ENCODE measurements at regions not wholly inside any gene's neighbourhood (a gene's known extent, or its start where the extent isn't known, plus 50 kb on each side); places are given as distances from the start of the nearest gene placed in this dataset.
A peak's percentile ranks its signal among the peaks of the same experiment; 100 is the strongest.
"Not testable (repeated sequence)": the region's sequence is repeated elsewhere in the genome, so short reads cannot be mapped to it uniquely, and the experiment has no call there.

GRCh38 chr4:165548702-165549101 is 169.9 kb downstream of the CPE start:
- DNase-seq (ENCODE audit: extremely low read depth, low read depth, low spot score): no peak

- no peak for DNase-seq (ENCODE audit: extremely low read depth, low read depth, low spot score)
Measured at GRCh38 chr4:165553221-165553810, 174.5 kb downstream of the CPE start.

GRCh38 chr4:165555302-165555701 is 176.5 kb downstream of the CPE start:
- DNase-seq (ENCODE audit: extremely low read depth, low read depth, low spot score): no peak

GRCh38 chr4:165556383-165556782 is 177.6 kb downstream of the CPE start:
- DNase-seq (ENCODE audit: extremely low read depth, low read depth, low spot score): no peak

DNA sequence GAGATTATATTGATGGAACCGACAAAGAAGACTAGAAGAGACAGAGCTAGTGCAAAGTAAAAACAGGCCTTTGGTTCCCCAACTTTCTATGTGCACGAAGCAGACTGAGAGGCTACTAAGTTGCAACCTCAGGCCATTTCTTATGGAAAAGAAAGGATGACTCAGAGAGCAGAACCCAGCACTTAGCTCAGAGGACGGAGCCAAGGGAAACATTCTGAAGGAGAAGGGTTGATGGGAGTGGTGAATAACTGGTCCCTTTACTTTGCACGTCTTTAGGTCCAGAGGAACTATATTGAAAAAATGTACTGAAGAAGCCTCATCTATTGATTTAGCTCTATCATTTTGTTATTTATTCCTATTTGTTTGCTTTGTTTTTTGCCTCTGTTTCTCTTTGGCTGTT is 182.1 kb downstream of the CPE start:
- DNase-seq (ENCODE audit: extremely low read depth, low read depth, low spot score): no peak

- no peak for DNase-seq (ENCODE audit: extremely low read depth, low read depth, low spot score)
Measured at GRCh38 chr4:165563851-165564250, 185.0 kb downstream of the CPE start.

DNA sequence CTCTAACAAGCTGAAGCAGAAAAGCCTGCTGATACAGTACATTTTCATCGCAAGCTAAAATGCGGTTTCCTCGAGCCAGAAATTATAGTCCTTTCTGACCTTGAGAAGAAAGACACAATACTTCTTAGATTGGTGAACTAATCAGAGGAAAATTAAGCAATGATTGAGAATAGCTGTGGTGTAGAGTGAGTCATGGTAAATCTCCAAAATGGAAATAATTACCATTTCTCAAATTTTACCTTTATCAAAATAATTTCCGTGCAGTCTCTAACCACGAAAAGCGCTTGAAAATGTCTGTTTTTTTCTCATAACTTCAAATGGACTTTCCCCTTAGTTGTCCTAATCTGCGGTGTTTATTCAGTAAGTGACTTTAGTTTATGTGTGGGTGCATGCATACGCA is 190.2 kb downstream of the CPE start:
- DNase-seq (ENCODE audit: extremely low read depth, low read depth, low spot score): no peak

DNA sequence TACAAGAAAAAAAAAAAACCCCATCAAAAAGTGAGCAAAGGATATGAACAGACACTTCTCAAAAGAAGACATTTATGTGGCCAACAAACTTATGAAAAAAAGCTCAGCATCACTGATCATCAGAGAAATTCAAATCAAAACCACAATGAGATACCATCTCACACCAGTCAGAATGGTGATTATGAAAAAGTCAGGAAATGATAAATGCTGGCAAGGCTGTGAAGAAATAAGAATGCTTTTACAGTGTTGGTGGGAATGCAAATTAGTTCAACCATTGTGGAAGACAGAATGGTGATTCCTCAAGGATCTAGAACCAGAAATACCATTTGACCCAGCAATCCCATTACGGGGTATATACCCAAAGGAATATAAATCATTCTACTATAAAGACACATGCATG is 192.7 kb downstream of the CPE start:
- not testable (repeated sequence) for DNase-seq (ENCODE audit: extremely low read depth, low read depth, low spot score)

GRCh38 chr4:165580351-165580905 is 201.6 kb downstream of the CPE start:
- peak; percentile 56 for DNase-seq (ENCODE audit: extremely low read depth, low read depth, low spot score)

DNA sequence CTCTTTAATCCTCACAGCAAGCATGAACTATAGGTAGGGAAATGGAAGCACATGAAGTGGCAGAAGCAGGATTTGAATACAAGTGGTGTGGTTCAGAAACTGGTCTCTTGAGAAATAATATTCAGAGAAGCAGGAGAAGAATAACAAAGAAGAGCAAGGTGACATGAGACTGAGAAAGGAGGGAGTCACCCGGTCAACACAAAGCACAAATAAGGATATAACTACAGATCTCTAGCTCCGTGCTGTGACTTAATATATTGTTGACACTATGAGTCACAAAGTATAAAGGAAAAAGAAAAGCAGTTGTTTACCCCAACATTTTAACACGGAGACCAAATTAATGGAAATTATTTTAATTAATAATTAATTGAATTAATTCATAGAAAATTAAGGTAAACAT is 204.5 kb downstream of the CPE start:
- DNase-seq (ENCODE audit: extremely low read depth, low read depth, low spot score): no peak

DNA sequence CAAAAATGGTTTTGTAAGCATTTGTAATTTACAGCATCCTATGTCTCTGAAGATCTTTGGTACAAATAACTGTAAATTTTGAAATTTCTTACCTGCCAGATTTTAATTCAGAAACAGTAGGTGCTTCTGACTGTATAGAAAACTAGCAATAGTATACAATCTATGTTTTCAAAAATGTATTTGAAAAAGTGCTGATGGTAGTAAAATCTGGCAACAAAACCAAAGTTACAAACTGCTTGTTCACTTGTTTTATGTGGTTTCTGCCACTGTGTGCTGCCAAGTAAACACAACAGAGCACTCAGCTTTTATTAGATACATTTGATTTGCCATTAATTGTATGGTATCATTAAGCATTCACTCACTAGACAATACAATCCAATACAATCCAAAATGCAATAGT is 206.1 kb downstream of the CPE start:
- DNase-seq (ENCODE audit: extremely low read depth, low read depth, low spot score): no peak

DNA sequence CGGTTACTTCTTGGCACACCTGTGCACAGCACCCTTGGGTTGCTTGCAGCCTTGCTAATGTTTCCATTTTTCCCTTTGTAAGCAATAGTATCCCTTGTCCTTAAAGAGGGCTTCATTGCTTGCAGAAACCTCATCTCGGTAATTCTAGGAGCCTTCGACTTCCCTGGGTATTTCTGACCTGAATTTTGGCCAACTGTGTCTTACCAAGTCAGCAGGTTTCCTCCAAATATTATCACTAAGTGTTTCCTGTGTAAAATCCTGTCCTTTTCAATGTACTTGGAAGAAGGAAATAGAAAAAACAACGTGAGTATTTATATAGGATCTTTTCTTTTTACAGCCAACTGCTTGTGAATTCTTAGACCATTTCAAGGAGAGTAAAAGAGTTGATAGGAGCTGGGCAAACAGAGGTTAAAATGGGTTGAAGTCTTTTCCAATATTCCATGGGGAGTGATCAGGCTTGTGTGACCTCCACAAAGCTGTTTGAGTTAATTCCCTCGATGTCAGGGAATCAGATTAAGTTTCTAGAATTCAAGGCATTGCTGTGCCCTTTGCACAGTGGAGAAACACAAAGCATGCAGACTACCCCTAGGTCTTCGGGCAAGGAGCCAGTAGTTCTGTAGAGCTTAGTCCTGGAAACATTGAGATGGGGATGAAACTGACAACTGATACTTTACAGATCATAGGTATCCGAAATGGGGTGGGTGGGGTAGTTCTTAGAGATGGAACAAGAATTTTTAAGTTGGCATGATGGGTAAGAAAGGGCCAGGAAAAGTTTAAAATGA is 209.9 kb downstream of the CPE start:
- DNase-seq (ENCODE audit: extremely low read depth, low read depth, low spot score): no peak

GRCh38 chr4:165592386-165592785 is 213.6 kb downstream of the CPE start:
- DNase-seq (ENCODE audit: extremely low read depth, low read depth, low spot score): no peak

DNA sequence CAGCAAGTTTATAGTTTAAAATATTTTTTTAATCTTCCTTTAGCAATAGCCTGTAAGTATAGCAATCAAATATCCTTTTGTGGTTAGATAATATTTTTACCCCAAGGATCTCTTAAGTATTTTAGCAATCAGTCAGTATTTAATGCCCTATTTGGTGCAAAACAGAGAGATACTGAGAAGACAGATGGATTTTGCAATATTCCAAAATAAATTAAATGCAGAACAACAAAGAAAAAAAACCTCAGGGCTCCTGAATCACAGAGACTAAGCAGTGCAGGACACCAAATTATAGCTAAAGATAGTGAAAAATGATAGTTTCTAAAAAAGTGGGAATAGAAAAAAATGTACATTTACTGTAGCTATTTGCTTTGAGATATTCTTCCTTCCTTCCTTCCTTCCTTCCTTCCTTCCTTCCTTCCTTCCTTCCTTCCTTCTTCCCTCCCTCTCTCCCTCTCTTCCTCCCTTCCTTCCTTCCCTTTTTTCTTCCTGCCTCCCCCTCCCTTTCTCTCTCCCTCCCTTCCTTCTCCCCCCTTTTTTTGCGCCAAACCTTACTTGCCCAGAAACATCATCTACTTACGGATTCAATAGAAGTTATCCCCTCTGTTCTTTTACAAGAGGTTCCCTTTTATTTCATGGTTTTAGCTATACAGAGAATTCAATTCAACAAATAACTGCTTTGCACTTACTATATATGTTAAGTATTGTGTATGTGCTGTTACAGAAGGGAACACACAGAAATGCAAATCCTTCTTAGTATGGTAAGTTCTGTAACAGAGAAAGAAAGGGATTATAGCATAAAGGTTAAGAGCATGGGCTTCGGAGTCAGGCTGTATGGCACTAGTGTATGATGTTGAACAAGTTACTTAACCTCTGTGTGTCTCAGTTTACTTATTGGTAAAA is 219.0 kb downstream of the CPE start:
- DNase-seq (ENCODE audit: extremely low read depth, low read depth, low spot score): no peak

DNA sequence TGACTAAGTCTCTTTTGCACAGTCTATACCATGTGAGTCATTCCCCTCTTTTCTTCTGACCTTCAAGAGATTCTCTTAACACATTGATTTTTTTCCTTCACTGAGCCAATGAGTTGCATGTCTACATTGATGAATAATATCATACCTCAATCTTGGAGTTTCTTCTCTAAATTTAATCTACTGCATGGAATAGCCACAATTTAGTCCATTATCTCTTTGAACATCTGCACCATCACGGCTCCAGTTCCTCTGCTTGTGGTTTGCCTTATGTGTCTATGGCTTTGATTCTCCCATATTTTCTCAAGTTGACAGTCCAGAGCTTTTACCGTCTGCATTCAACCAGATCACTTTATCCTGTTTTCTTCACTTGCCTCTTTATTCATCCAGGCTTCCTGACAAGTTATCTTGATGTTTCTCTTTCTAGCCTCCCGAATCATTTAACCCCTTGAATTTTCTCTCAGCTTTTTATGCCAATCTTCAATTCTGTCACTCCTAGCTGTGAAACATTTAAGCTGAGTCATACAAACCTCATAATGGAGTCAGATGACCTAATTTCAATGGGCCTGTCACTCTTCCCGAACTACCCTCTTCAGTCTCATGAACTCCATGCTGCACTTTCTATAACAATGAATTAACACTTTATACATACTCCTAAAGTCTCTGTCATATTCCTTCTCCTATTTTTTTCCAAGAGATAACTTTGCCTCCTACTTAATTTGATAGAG is 222.3 kb downstream of the CPE start:
- DNase-seq (ENCODE audit: extremely low read depth, low read depth, low spot score): no peak

DNA sequence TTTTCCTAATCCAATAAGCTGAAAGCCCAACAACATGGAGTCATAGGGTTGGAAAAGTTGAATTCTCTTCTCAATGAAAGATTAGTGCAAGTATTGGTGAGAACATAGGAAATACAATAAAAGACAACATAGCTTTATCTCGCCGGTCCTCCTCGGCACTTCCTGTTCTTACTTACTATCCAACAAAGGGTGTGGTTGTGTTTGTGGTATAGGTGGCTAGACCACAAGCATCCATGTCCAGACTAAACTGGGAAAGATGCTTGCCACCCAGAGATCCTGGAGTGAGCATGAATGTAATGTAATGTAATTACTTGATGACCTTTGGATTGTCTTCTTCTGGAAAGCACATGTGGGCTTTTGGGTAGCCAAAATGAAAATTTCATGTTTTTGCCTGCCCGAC is 223.8 kb downstream of the CPE start:
- no peak for DNase-seq (ENCODE audit: extremely low read depth, low read depth, low spot score)

GRCh38 chr4:165604181-165604580 is 225.4 kb downstream of the CPE start:
- no peak for DNase-seq (ENCODE audit: extremely low read depth, low read depth, low spot score)

DNA sequence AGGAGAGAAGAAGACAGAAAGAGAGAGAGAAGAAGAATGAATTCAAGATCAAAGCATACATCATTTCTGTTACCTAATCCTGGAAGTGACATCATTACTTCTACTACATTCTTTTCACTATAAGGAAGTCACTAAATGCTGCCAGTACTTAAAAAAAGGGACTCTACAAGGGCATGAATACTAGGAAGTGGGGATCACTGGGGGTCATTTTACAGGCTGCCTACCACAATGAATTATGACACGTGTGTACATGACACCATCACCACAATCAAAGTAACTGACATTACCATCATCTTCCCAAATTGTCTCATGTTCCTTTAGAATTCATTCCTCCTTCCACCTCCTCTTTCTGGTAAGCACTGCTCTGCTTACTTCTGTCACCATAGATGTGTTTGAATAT is 227.0 kb downstream of the CPE start:
- DNase-seq (ENCODE audit: extremely low read depth, low read depth, low spot score): no peak

DNA sequence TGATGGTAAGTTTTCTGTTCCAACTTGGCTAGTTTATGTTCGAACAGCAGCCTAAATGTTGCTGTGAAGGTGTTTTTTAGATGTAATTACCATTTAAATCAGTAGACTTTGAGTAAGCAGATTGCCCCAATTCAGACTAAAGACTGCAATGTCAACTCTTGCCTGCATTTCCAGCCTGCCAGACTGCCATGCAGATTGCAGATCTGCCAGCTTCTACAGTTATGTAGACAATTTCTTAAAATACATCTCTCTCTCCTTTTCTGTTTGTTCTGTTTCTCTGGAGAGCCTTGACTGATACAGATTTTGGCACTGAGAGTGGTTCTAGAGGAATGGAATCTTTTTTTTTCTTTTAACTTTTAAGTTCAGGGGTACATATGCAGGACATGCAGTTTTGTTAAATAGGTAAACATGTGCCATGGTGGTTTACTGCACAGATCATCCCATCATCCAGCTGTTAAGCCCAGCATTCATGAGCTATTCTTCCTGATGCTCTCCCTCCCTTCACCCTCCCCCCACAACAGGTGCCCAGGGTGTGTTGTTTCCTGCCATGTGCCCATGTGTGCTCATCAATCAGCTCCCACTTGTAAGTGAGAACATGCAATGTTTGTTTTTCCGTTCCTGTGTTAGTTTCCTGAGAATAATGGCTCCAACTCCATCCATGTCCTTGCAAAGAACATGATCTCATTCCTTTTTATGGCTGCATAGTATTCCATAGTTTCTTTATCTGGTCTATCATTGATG is 227.8 kb downstream of the CPE start:
- DNase-seq (ENCODE audit: extremely low read depth, low read depth, low spot score): no peak

DNA sequence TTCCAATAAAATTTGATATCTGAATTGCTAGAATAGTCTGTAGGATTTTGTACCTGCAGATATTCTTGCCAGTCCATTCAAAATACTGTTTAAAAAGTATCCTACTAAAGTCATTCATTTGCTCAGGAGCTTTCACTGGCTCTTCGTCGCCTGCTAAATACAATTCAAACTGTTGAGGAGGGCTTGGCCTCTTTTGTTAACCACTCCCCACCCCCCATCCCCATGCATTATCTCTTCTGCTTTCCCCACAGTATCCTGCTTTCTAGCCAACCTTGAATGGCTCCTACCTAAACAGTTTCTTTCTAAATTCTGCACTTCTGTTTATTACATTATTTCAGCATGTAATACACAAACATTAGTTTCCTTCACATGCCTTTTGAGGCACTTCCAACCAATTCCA is 230.8 kb downstream of the CPE start:
- no peak for DNase-seq (ENCODE audit: extremely low read depth, low read depth, low spot score)
